ENCODE measurements at regions not wholly inside any gene's neighbourhood (a gene's known extent, or its start where the extent isn't known, plus 50 kb on each side); places are given as distances from the start of the nearest gene placed in this dataset.

DNA sequence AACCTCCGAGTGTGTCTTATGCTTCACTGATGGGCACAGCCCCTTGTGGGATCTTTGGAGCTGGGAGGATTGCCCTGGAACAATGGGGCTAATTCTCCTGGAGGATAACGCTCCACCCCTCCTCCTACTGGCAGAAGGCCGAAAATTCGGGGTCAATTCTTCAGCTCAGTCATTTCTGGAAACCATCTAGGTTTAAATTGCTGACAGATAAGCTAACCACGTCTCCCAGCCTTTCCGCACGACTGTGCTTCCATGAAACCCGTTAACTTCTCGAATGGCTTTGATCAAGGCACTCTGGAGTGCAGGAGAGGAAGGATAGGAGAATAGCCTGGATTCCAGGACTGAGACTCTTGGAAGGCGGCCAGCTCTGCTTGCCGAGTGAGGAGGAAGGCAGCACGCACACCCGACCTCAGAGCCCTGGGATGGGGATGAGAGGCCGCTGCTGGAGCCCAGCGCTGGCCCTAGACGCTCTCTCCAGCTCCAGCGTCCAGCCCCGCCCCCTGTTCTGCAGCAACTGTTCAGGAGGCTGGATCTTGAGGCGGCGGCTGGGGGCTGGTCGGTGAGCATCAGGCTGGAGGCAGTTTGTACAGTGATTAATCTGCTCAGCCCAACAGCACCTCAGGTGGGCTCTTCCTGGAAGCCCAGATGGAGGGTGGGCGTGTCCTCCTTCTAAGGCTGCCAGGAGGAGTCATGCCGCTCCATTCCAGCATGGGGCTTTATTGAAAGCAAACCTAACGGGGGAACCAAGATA is 176.7 kb upstream of the NCAM1 start:
- TF ChIP-seq POLR2A (IDR thresholded peaks at IDR 0.05; ENCODE audit: low read length) (no peak), GATA1 (IDR thresholded peaks at IDR 0.05; ENCODE audit: low read depth, low read length) (no peak)

All from erythroblast (primary cell).